MV-4-11 (cell line): ENCODE measurements at regions not wholly inside any gene's neighbourhood (a gene's known extent, or its start where the extent isn't known, plus 50 kb on each side); places are given as distances from the start of the nearest gene placed in this dataset.

Experiments used
- DNase-seq: peaks from one replicate; lab custom pipeline; 2025; lab: John Stamatoyannopoulos, UW

GRCh38 chr2:41062336-41062735 is 610.4 kb upstream of the SLC8A1 start:
- DNase-seq: no peak

GRCh38 chr2:41066168-41066567 is 614.3 kb upstream of the SLC8A1 start:
- no peak for DNase-seq

GRCh38 chr2:41068740-41069139 is 616.9 kb upstream of the SLC8A1 start:
- no peak for DNase-seq

- no peak for DNase-seq
Measured at GRCh38 chr2:41078341-41078740, 626.5 kb upstream of the SLC8A1 start.

- DNase-seq: no peak
Measured at GRCh38 chr2:41079011-41079410, 627.1 kb upstream of the SLC8A1 start.

GRCh38 chr2:41084321-41084720 is 632.4 kb upstream of the SLC8A1 start:
- no peak for DNase-seq

GRCh38 chr2:41087946-41088345 is 636.1 kb upstream of the SLC8A1 start:
- DNase-seq: no peak

- DNase-seq: no peak
Measured at GRCh38 chr2:41101281-41101680, 649.4 kb upstream of the SLC8A1 start.

GRCh38 chr2:41109744-41110143 is 657.9 kb upstream of the SLC8A1 start:
- DNase-seq: no peak

- DNase-seq: no peak
Measured at GRCh38 chr2:41111836-41112627, 660.1 kb upstream of the SLC8A1 start.

GRCh38 chr2:41116106-41116797 is 664.4 kb upstream of the SLC8A1 start:
- DNase-seq: no peak

- DNase-seq: no peak
Measured at GRCh38 chr2:41119489-41119888, 667.6 kb upstream of the SLC8A1 start.

GRCh38 chr2:41123341-41123740 is 671.5 kb upstream of the SLC8A1 start:
- DNase-seq: no peak

GRCh38 chr2:41127351-41127750 is 675.5 kb upstream of the SLC8A1 start:
- DNase-seq: no peak

- no peak for DNase-seq
Measured at GRCh38 chr2:41129988-41130387, 678.1 kb upstream of the SLC8A1 start.

- DNase-seq: no peak
Measured at GRCh38 chr2:41137031-41137430, 685.1 kb upstream of the SLC8A1 start.

GRCh38 chr2:41141146-41141791 is 689.4 kb upstream of the SLC8A1 start:
- DNase-seq: no peak

GRCh38 chr2:41142478-41142877 is 690.6 kb upstream of the SLC8A1 start:
- no peak for DNase-seq

GRCh38 chr2:41145066-41145465 is 693.2 kb upstream of the SLC8A1 start:
- no peak for DNase-seq

- no peak for DNase-seq
Measured at GRCh38 chr2:41149054-41149453, 697.2 kb upstream of the SLC8A1 start.

- DNase-seq: no peak
Measured at GRCh38 chr2:41151746-41152145, 699.9 kb upstream of the SLC8A1 start.

- no peak for DNase-seq
Measured at GRCh38 chr2:41152318-41152717, 700.4 kb upstream of the SLC8A1 start.

GRCh38 chr2:41160439-41160838 is 708.5 kb upstream of the SLC8A1 start:
- DNase-seq: no peak
